EH (cell line): ENCODE measurements at regions not wholly inside any gene's neighbourhood (a gene's known extent, or its start where the extent isn't known, plus 50 kb on each side); places are given as distances from the start of the nearest gene placed in this dataset.
"Not testable (repeated sequence)": the region's sequence is repeated elsewhere in the genome, so short reads cannot be mapped to it uniquely, and the experiment has no call there.

Experiments used
- DNase-seq: peaks from one replicate; pipeline ENCODE4 v3.0.0-alpha.2; 2015; ENCODE audit warnings: low read depth

GRCh38 chr1:222948079-222948478 is 133.2 kb downstream of the DISP1 start:
- no peak for DNase-seq

GRCh38 chr1:222950892-222951291 is 136.1 kb downstream of the DISP1 start:
- no peak for DNase-seq

GRCh38 chr1:222953585-222953984 is 138.7 kb downstream of the DISP1 start:
- no peak for DNase-seq

- DNase-seq = no peak
Observed at GRCh38 chr1:222955964-222956363, 141.1 kb downstream of the DISP1 start.

- DNase-seq = no peak
Observed at GRCh38 chr1:222956601-222957000, 141.8 kb downstream of the DISP1 start.

GRCh38 chr1:222967466-222968240 is 152.8 kb downstream of the DISP1 start:
- DNase-seq = no peak

- DNase-seq = no peak
Observed at GRCh38 chr1:222970040-222970439, 155.2 kb downstream of the DISP1 start.

GRCh38 chr1:222970711-222971110 is 155.9 kb downstream of the DISP1 start:
- no peak for DNase-seq

GRCh38 chr1:222971146-222971545 is 156.3 kb downstream of the DISP1 start:
- DNase-seq = no peak

GRCh38 chr1:222973561-222973960 is 158.7 kb downstream of the DISP1 start:
- no peak for DNase-seq

GRCh38 chr1:222974496-222974895 is 159.7 kb downstream of the DISP1 start:
- DNase-seq = peak; percentile 96

GRCh38 chr1:222975472-222976122 is 160.8 kb downstream of the DISP1 start:
- peak; percentile 40 for DNase-seq

GRCh38 chr1:222976453-222976852 is 161.6 kb downstream of the DISP1 start:
- DNase-seq = no peak

- DNase-seq = not testable (repeated sequence)
Observed at GRCh38 chr1:222977294-222977693, 162.5 kb downstream of the DISP1 start.

- DNase-seq = no peak
Observed at GRCh38 chr1:222979561-222979960, 163.5 kb downstream of the TLR5 start.

- no peak for DNase-seq
Observed at GRCh38 chr1:222987674-222988076, 155.4 kb downstream of the TLR5 start.

GRCh38 chr1:222989443-222989842 is 153.6 kb downstream of the TLR5 start:
- no peak for DNase-seq

GRCh38 chr1:222991177-222991576 is 151.9 kb downstream of the TLR5 start:
- DNase-seq = no peak

- DNase-seq = no peak
Observed at GRCh38 chr1:222991908-222992307, 151.1 kb downstream of the TLR5 start.

GRCh38 chr1:222994511-222995235 is 148.4 kb downstream of the TLR5 start:
- DNase-seq = peak; percentile 78

- DNase-seq = peak; percentile 32
Observed at GRCh38 chr1:222995236-222995580, 147.8 kb downstream of the TLR5 start.

- no peak for DNase-seq
Observed at GRCh38 chr1:222995620-222996309, 147.3 kb downstream of the TLR5 start.
